Spleen (tissue), 11 donors: ENCODE measurements at regions not wholly inside any gene's neighbourhood (a gene's known extent, or its start where the extent isn't known, plus 50 kb on each side); places are given as distances from the start of the nearest gene placed in this dataset.

Experiments used
- DNase-seq: peaks from one replicate; pipeline ENCODE4 v3.0.0-alpha.2; 2020
- H3K27ac ChIP-seq, 8 donors: fragments of 200-600 bp; sonication (generic) in 7 of 8; 1 replicate in 4 of 8; 2 replicates in 4 of 8; pipeline versions ENCODE4 v1.5.0 to v1.8.0; 2016 to 2021; ENCODE audit warnings: inconsistent platforms in 4 of 8, mild to moderate bottlenecking in 4 of 8, moderate library complexity in 1 of 8
- H3K27me3 ChIP-seq, 7 donors: fragments of 200-600 bp; sonication (generic) in 6 of 7; replicated peaks in 1 of 7; 1 replicate in 4 of 7; 2 replicates in 3 of 7; pipeline versions ENCODE4 v1.5.0 to v1.8.0; 2016 to 2021; ENCODE audit warnings: inconsistent platforms in 3 of 7, mild to moderate bottlenecking in 1 of 7
- H3K36me3 ChIP-seq, 6 donors: fragments of 200-600 bp; sonication (generic) in 5 of 6; 1 replicate in 4 of 6; 2 replicates in 2 of 6; pipeline versions ENCODE4 v1.5.0 to v1.8.0; 2016 to 2021; ENCODE audit warnings: inconsistent platforms in 2 of 6
- H3K4me1 ChIP-seq, 6 donors: fragments of 200-600 bp; sonication (generic) in 5 of 6; 1 replicate in 3 of 6; 2 replicates in 3 of 6; pipeline versions ENCODE4 v1.5.0 to v1.8.0; 2016 to 2021; ENCODE audit warnings: inconsistent platforms in 3 of 6
- H3K4me3 ChIP-seq, 8 donors: fragments of 200-600 bp; sonication (generic) in 7 of 8; 1 replicate in 4 of 8; 2 replicates in 4 of 8; pipeline versions ENCODE4 v1.5.0 to v1.8.0; 2016 to 2021; ENCODE audit warnings: inconsistent platforms in 4 of 8, mild to moderate bottlenecking in 4 of 8, moderate library complexity in 2 of 8
- H3K9me3 ChIP-seq, 8 donors: fragments of 200-600 bp; sonication (generic) in 7 of 8; 1 replicate in 4 of 8; 2 replicates in 4 of 8; pipeline versions ENCODE4 v1.5.0 to v1.8.0; 2016 to 2021; ENCODE audit warnings: inconsistent platforms in 4 of 8
- CTCF ChIP-seq, 11 experiments: fragments of 200-600 bp in 7 of 11; fragments of 450-650 bp in 4 of 11; sonication (generic) in 4 of 11; IDR thresholded peaks in 8 of 11; conservative IDR thresholded peaks in 3 of 11; 1 replicate in 7 of 11; 2 replicates in 4 of 11; pipeline versions ENCODE4 v1.4.0 to v1.8.0; 2016 to 2021; ENCODE audit warnings: antibody characterized with exemption in 11 of 11, inconsistent platforms in 4 of 11, mild to moderate bottlenecking in 1 of 11
- POLR2A ChIP-seq, 3 donors: fragments of 450-650 bp; IDR thresholded peaks; one replicate each; pipeline ENCODE4 v1.5.1; 2017; ENCODE audit warnings: antibody characterized with exemption in 3 of 3, mild to moderate bottlenecking in 1 of 3
- POLR2AphosphoS5 ChIP-seq, 3 donors: sonication (generic); formaldehyde crosslinking; IDR thresholded peaks; one replicate each; pipeline ENCODE4 v1.5.1; 2017; ENCODE audit warnings: antibody characterized with exemption in 3 of 3
- WGBS, 5 donors: extraction: QIAGEN DNeasy Blood & Tissue Kit in 3 of 5; methylation state at CpG; one replicate each; pipeline versions ENCODE4 v1.1.5 to v1.1.7; 2013 to 2018; 5-methylcytosine and 5-hydroxymethylcytosine counted together
- intact Hi-C: fragments of 100-400 bp; cut with DNase I; formaldehyde crosslinking; loops from one replicate; pipeline ENCODE4 v1.15.0; 2023; ENCODE audit warnings: low total_unique reads
- donor health status: healthy with polysubstance abuse.
- donor health status: DM: no; HTN: no; CAD: no; lungs with moderate emphysema.
- donor health status: DM: no; HTN: no; CAD: no.
- donor health status: Bipolar disorder and iron deficiency.
- donor health status: healthy.
- donor health status: DM: no; HTN: no; CAD: no.
- donor health status: DM: yes; HTN: yes; CAD: no.

GRCh38 chr17:77733576-77734296 is 224.8 kb upstream of the TNRC6C start:
- Histone ChIP-seq H3K9me3 (peaks cover 0 to 31% (median 18%) of the 10 kb centered on the region in 8 donors), H3K36me3 (no peaks in the 10 kb centered on the region), H3K4me3 (no peak overlapping the region), H3K27ac (peak overlapping the region in 4 of 8 donors; percentile 17 to 54 (median 44)), H3K4me1 (peaks cover 0 to 18% (median 6%) of the 10 kb centered on the region in 6 donors), H3K27me3 (peaks cover 0 to 43% (median 17%) of the 10 kb centered on the region in 7 donors)
- no peak for DNase-seq
- no peak for TF ChIP-seq CTCF (IDR thresholded peaks at IDR 0.05 in 8 of 11, conservative IDR thresholded peaks at IDR 0.05 in 3 of 11)
- TF ChIP-seq POLR2A (IDR thresholded peaks at IDR 0.05) = no peak
- TF ChIP-seq POLR2AphosphoS5 (IDR thresholded peaks at IDR 0.05) = no peak
- whole genome bisulfite sequencing, 5 donors = 67 to 78% (median 71%) methylated on average over 8 of the region's 8 CpGs
- intact Hi-C loops = no loop called here

GRCh38 chr17:77734371-77735080 is 224.0 kb upstream of the TNRC6C start:
- intact Hi-C loops = no loop called here

GRCh38 chr17:77735081-77735565 is 223.4 kb upstream of the TNRC6C start:
- intact Hi-C loops = no loop called here

More at GRCh38 chr17:77734371-77735080, 224.0 kb upstream of the TNRC6C start:
- no peaks in the 10 kb centered on the region for H3K36me3 ChIP-seq
- peaks cover 0 to 18% (median 6%) of the 10 kb centered on the region in 6 donors for H3K4me1 ChIP-seq
- WGBS, 5 donors = 24 to 47% (median 32%) methylated on average over 11 to 19 of the region's 19 CpGs
- H3K9me3 ChIP-seq = peaks cover 0 to 31% (median 18%) of the 10 kb centered on the region in 8 donors
- TF ChIP-seq POLR2AphosphoS5 (IDR thresholded peaks at IDR 0.05) = peak in 2 of 3 donors; percentile 47 to 54
- no peak for TF ChIP-seq POLR2A (IDR thresholded peaks at IDR 0.05)
- no peak for DNase-seq
- no peak overlapping the region for H3K4me3 ChIP-seq
- peaks cover 0 to 44% (median 17%) of the 10 kb centered on the region in 7 donors for H3K27me3 ChIP-seq
- H3K27ac ChIP-seq = peak overlapping the region in 6 of 8 donors; percentile 17 to 61 (median 50)

More at GRCh38 chr17:77735081-77735565, 223.4 kb upstream of the TNRC6C start:
- TF ChIP-seq POLR2A (IDR thresholded peaks at IDR 0.05) (no peak), CTCF (IDR thresholded peaks at IDR 0.05 in 8 of 11, conservative IDR thresholded peaks at IDR 0.05 in 3 of 11) (no peak), POLR2AphosphoS5 (IDR thresholded peaks at IDR 0.05) (no peak)
- H3K36me3 ChIP-seq = no peaks in the 10 kb centered on the region
- H3K27ac ChIP-seq = peak overlapping the region in 6 of 8 donors; percentile 17 to 61 (median 50)
- DNase-seq = no peak
- peaks cover 0 to 44% (median 17%) of the 10 kb centered on the region in 7 donors for H3K27me3 ChIP-seq
- WGBS, 5 donors = 55 to 65% (median 60%) methylated on average over 1 to 10 of the region's 10 CpGs
- H3K4me3 ChIP-seq = no peak overlapping the region
- H3K9me3 ChIP-seq = peaks cover 0 to 31% (median 18%) of the 10 kb centered on the region in 8 donors
- H3K4me1 ChIP-seq = peaks cover 0 to 18% (median 6%) of the 10 kb centered on the region in 6 donors
